Neuronal stem cell (in vitro differentiated cells): ENCODE measurements at regions not wholly inside any gene's neighbourhood (a gene's known extent, or its start where the extent isn't known, plus 50 kb on each side); places are given as distances from the start of the nearest gene placed in this dataset.

Experiments used
- DNase-seq: peaks from one replicate; pipeline ENCODE4 v3.0.0-alpha.2; 2013; ENCODE audit warnings: low spot score
- H2AFZ ChIP-seq: one replicate; pipeline ENCODE4 v1.6.1; 2013; ENCODE audit warnings: mild to moderate bottlenecking, low read length, inconsistent platforms
- H2AK5ac ChIP-seq: 2 replicates; pipeline ENCODE4 v1.6.1; 2013; ENCODE audit warnings: low read depth, mild to moderate bottlenecking, inconsistent platforms, low read length, moderate library complexity, mixed read lengths
- H2BK120ac ChIP-seq: 2 replicates; pipeline ENCODE4 v1.6.1; 2013; ENCODE audit warnings: low read depth, mild to moderate bottlenecking, inconsistent platforms, low read length, moderate library complexity, mixed read lengths
- H2BK12ac ChIP-seq: one replicate; pipeline ENCODE4 v1.6.1; 2013; ENCODE audit warnings: low read length, inconsistent platforms
- H2BK15ac ChIP-seq: 2 replicates; pipeline ENCODE4 v1.6.1; 2013; ENCODE audit warnings: mild to moderate bottlenecking, low read length, inconsistent platforms, mixed read lengths
- H2BK5ac ChIP-seq: one replicate; pipeline ENCODE4 v1.6.1; 2013; ENCODE audit warnings: inconsistent platforms, mild to moderate bottlenecking, low read length, moderate library complexity
- H3K14ac ChIP-seq: one replicate; pipeline ENCODE4 v1.6.1; 2013; ENCODE audit warnings: low read length, inconsistent platforms
- H3K18ac ChIP-seq: 2 replicates; pipeline ENCODE4 v1.6.1; 2013; ENCODE audit warnings: low read length, inconsistent platforms
- H3K23ac ChIP-seq: 2 replicates; pipeline ENCODE4 v1.6.1; 2013; ENCODE audit warnings: low read depth, mild to moderate bottlenecking, mixed read lengths, low read length, inconsistent platforms; ENCODE audit not compliant: poor library complexity
- H3K27ac ChIP-seq: replicated peaks from 3 replicates; pipeline ENCODE4 v1.5.1; 2013; ENCODE audit warnings: low read length, inconsistent platforms
- H3K27me3 ChIP-seq, 3 experiments: 2 replicates each; pipeline ENCODE4 v1.6.1; 2013; ENCODE audit warnings: low read length in 3 of 3, mild to moderate bottlenecking in 2 of 3, inconsistent platforms in 1 of 3, low read depth in 1 of 3, mixed read lengths in 1 of 3, moderate library complexity in 1 of 3; ENCODE audit not compliant: control insufficient read depth in 3 of 3, insufficient read depth in 3 of 3
- H3K36me3 ChIP-seq, 2 donors: replicated peaks in 1 of 2; 2 replicates each; pipeline ENCODE4 v1.6.1; 2013; ENCODE audit warnings: low read length in 2 of 2; ENCODE audit not compliant: control insufficient read depth in 2 of 2, insufficient read depth in 2 of 2
- H3K4ac ChIP-seq: 2 replicates; pipeline ENCODE4 v1.6.1; 2013; ENCODE audit warnings: inconsistent platforms, mild to moderate bottlenecking, low read length, moderate library complexity
- H3K4me1 ChIP-seq, 2 donors: 1 replicate in 1 of 2; 2 replicates in 1 of 2; pipeline ENCODE4 v1.6.1; 2013; ENCODE audit warnings: low read length in 2 of 2, low read depth in 1 of 2; ENCODE audit not compliant: control insufficient read depth in 2 of 2, insufficient read depth in 1 of 2
- H3K4me2 ChIP-seq: one replicate; pipeline ENCODE4 v1.6.1; 2013; ENCODE audit warnings: mild to moderate bottlenecking, low read length, inconsistent platforms; ENCODE audit not compliant: insufficient read depth, poor library complexity, severe bottlenecking
- H3K4me3 ChIP-seq, 2 donors: 2 replicates each; pipeline ENCODE4 v1.5.1; 2013; ENCODE audit warnings: low read length in 2 of 2, mild to moderate bottlenecking in 2 of 2, inconsistent platforms in 1 of 2, moderate library complexity in 1 of 2
- H3K79me1 ChIP-seq: one replicate; pipeline ENCODE4 v1.6.1; 2013; ENCODE audit warnings: low read depth, mild to moderate bottlenecking, inconsistent platforms, low read length, moderate library complexity
- H3K9ac ChIP-seq: one replicate; pipeline ENCODE4 v1.6.1; 2013; ENCODE audit warnings: mild to moderate bottlenecking, low read depth, low read length, inconsistent platforms; ENCODE audit not compliant: poor library complexity
- H3K9me3 ChIP-seq, 2 donors: replicated peaks in 1 of 2; 2 replicates each; pipeline versions ENCODE3 to v1.6.1; 2013; ENCODE audit warnings: low read length in 2 of 2, mild to moderate bottlenecking in 2 of 2, inconsistent platforms in 1 of 2, low read depth in 1 of 2, mixed read lengths in 1 of 2, moderate library complexity in 1 of 2; ENCODE audit not compliant: control insufficient read depth in 2 of 2, insufficient read depth in 1 of 2
- H4K8ac ChIP-seq: one replicate; pipeline ENCODE4 v1.6.1; 2013; ENCODE audit warnings: low read depth, mild to moderate bottlenecking, inconsistent platforms, low read length, moderate library complexity
- H4K91ac ChIP-seq: one replicate; pipeline ENCODE4 v1.6.1; 2013; ENCODE audit warnings: low read length, low read depth, mild to moderate bottlenecking, inconsistent platforms; ENCODE audit not compliant: poor library complexity
- WGBS, 2 donors: extraction: QIAGEN DNeasy Blood & Tissue Kit; methylation state at CpG; one replicate each; pipeline ENCODE4 v1.1.7; 2013; ENCODE audit warnings: missing lambda C conversion rate in 2 of 2, mixed read lengths in 1 of 2; ENCODE audit not compliant: insufficient read length in 2 of 2, insufficient replicate concordance in 1 of 2; ENCODE audit errors: extremely low coverage in 2 of 2; 5-methylcytosine and 5-hydroxymethylcytosine counted together

DNA sequence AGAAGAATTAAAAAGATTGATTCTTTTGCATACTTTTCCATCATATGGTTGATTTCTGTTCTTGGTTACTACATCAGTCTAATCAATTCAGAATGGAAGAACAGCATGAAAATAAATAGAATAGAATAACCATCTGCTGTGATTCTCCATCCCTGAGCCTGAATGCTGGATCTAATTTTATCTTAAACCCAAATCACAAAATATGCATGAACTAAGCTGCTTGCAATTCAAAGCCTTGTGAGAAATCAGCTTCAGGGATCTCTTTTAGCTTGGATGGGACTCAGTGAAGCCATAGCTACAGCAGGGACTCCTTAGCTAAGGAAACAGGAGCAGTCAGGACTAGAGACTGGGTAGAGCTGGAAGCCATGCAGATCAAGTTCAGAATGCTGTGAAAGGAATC is 74.1 kb downstream of the TPBG start:
- H2BK120ac ChIP-seq, result no peak overlapping the region
- H3K4ac ChIP-seq, result no peak overlapping the region
- no peaks in the 10 kb centered on the region for H3K27me3 ChIP-seq
- no peak overlapping the region for H3K27ac ChIP-seq
- no peak overlapping the region for H2BK15ac ChIP-seq
- no peaks in the 10 kb centered on the region for H3K36me3 ChIP-seq
- H3K4me1 ChIP-seq, result no peaks in the 10 kb centered on the region
- no peak overlapping the region for H4K8ac ChIP-seq
- H3K79me1 ChIP-seq, result no peaks in the 10 kb centered on the region
- no peak overlapping the region for H3K23ac ChIP-seq
- DNase-seq, result no peak
- H3K18ac ChIP-seq, result no peak overlapping the region
- H4K91ac ChIP-seq, result no peak overlapping the region
- no peaks in the 10 kb centered on the region for H3K9me3 ChIP-seq
- H3K4me2 ChIP-seq, result no peak overlapping the region
- H3K4me3 ChIP-seq, result no peak overlapping the region
- no peak overlapping the region for H3K14ac ChIP-seq
- no peak overlapping the region for H2AK5ac ChIP-seq
- no peak overlapping the region for H2BK12ac ChIP-seq
- no peak overlapping the region for H2AFZ ChIP-seq
- H3K9ac ChIP-seq, result no peak overlapping the region
- H2BK5ac ChIP-seq, result no peak overlapping the region

DNA sequence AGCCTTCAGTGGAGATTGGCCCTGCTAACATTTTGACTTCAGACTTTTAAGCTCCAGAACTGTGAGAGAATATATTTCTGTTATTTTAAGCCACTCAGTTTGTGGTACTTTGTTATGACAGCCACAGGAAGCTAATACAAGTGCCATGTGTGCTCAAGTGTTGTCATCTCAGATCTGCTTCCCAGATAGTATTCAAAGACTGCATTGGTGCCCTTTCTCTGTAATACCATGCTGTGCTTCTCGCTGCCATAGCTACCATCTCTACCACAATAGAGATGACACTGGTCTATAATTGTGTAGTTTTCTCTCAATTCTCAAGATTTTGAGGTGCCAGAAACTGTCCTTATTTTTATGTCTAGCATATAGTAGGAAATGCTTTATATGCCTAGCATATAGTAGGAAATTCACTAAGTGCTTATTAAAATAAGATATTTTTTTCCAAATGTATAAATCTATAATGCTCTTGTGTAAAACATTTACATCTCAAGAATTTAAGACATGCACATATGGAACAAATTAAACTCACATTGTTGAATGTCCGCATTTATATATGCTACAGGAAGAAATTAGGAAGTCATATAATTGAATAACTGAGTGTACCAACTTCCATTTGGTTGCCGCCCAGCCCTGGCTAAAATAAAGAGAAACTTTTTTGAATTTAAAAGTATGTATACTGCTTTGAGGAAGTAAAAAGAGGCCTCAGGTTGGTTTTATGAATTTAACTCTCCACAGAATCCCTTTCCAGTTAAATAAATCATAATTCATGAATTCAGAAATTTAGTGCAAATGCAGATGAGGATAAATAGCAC is 77.6 kb downstream of the TPBG start:
- Histone ChIP-seq H3K4me3 (no peak overlapping the region), H3K9me3 (no peaks in the 10 kb centered on the region), H3K27ac (no peak overlapping the region), H3K36me3 (no peaks in the 10 kb centered on the region), H2BK15ac (no peak overlapping the region), H3K14ac (no peak overlapping the region), H4K91ac (no peak overlapping the region), H2BK12ac (no peak overlapping the region), H4K8ac (no peak overlapping the region), H2BK120ac (no peak overlapping the region), H3K4me1 (no peaks in the 10 kb centered on the region), H3K4ac (no peak overlapping the region), H3K4me2 (no peak overlapping the region), H2BK5ac (no peak overlapping the region), H2AFZ (no peak overlapping the region), H3K27me3 (no peaks in the 10 kb centered on the region), H3K23ac (no peak overlapping the region), H2AK5ac (no peak overlapping the region), H3K79me1 (no peaks in the 10 kb centered on the region), H3K9ac (no peak overlapping the region), H3K18ac (no peak overlapping the region)
- DNase-seq, result no peak
- WGBS, 2 donors, result no CpG with 5 or more reads among the region's 3 CpGs

DNA sequence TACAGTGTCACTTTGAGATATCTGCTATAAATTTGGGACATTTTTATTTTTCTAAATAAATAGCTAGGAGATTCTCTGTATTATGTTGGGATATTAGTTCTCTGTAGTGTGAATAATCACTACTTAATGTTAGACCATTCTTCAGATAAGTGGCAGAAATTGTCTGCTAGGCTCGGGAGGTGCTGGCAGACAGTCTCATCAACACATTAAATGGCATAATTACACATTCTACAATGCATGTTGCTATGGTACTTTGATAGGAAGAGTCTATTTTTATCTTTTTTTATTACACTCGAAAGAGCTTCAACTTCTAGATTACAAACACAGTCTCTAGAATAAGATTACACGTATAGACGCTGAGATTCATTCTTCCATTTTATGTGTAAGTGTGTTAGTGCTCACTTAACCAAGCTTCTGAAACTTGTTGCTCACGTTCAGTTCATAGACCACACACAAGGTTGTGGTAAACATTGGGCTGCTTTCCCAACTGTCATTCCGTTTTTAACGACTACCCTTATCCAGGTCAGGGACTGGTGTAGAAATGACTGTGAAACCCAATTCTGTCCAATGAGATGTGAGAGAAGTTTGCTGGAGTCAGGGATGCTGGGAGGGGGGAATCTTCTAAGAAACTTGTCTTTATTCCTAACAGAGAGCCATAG is 78.6 kb downstream of the TPBG start:
- Histone ChIP-seq H3K27me3 (no peaks in the 10 kb centered on the region), H2BK15ac (no peak overlapping the region), H3K14ac (no peak overlapping the region), H2BK120ac (no peak overlapping the region), H3K4me1 (no peaks in the 10 kb centered on the region), H3K4me3 (no peak overlapping the region), H4K91ac (no peak overlapping the region), H3K4me2 (no peak overlapping the region), H4K8ac (no peak overlapping the region), H3K23ac (no peak overlapping the region), H3K79me1 (no peaks in the 10 kb centered on the region), H3K9ac (no peak overlapping the region), H2AFZ (no peak overlapping the region), H3K9me3 (no peaks in the 10 kb centered on the region), H3K18ac (no peak overlapping the region), H3K36me3 (no peaks in the 10 kb centered on the region), H3K27ac (no peak overlapping the region), H2BK5ac (no peak overlapping the region), H2BK12ac (no peak overlapping the region), H2AK5ac (no peak overlapping the region), H3K4ac (no peak overlapping the region)
- no CpG with 5 or more reads among the region's 7 CpGs for WGBS, 2 donors
- DNase-seq, result no peak

DNA sequence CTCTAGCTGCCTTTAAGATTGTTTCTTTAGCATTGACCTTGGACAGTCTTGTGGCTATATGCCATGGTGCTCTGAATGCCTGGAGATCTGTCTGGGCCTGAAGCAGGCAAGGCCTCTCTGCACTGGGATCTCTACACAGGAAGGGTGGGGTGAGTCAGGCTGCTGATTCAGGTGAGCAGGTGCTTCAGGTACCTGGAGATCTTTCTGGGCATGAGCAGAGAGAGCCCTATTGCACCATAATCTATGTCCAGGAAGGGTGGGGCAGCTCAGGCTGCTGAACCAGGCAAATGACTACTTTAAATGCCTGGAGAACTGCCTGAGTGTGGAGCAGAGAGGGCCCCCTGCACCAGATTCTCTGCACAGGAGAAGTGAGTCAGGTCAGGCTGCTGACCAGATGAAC is 94.5 kb downstream of the TPBG start:
- H3K27me3 ChIP-seq, result no peaks in the 10 kb centered on the region
- H3K9ac ChIP-seq, result no peak overlapping the region
- no peak overlapping the region for H4K8ac ChIP-seq
- H3K18ac ChIP-seq, result no peak overlapping the region
- no peaks in the 10 kb centered on the region for H3K79me1 ChIP-seq
- H3K14ac ChIP-seq, result no peak overlapping the region
- H3K4me3 ChIP-seq, result no peak overlapping the region
- H3K4ac ChIP-seq, result no peak overlapping the region
- no peak overlapping the region for H3K4me2 ChIP-seq
- H4K91ac ChIP-seq, result no peak overlapping the region
- no peaks in the 10 kb centered on the region for H3K4me1 ChIP-seq
- H3K9me3 ChIP-seq, result peaks cover 0 to 3% of the 10 kb centered on the region in 2 donors
- H3K27ac ChIP-seq, result no peak overlapping the region
- H3K23ac ChIP-seq, result no peak overlapping the region
- no peak overlapping the region for H2BK15ac ChIP-seq
- no peak overlapping the region for H2BK12ac ChIP-seq
- H3K36me3 ChIP-seq, result no peaks in the 10 kb centered on the region
- no peak overlapping the region for H2BK5ac ChIP-seq
- no peak overlapping the region for H2AK5ac ChIP-seq
- H2AFZ ChIP-seq, result no peak overlapping the region
- no peak overlapping the region for H2BK120ac ChIP-seq
- no peak for DNase-seq
